IMR-90 (cell line): ENCODE measurements at regions not wholly inside any gene's neighbourhood (a gene's known extent, or its start where the extent isn't known, plus 50 kb on each side); places are given as distances from the start of the nearest gene placed in this dataset.

Experiments used
- ATAC-seq: fragments of 200-7000 bp; cut with Tn5 transposase; 2 replicates; pipeline ENCODE4 v1.9.1; 2020; ENCODE audit warnings: low read depth, mild to moderate bottlenecking, moderate library complexity
- BruUV-seq: library from RNA; stranded (reverse); fragments of 400-500 nt; replicated peaks from 2 replicates; lab custom pipeline; 2021; lab: Mats Ljungman, UMichigan
- CTCF ChIA-PET: fragments of 300-600 bp; formaldehyde crosslinking; extraction: SDS; loops from one replicate; lab custom pipeline; 2021; ENCODE audit warnings: antibody characterized with exemption; lab: Yijun Ruan, JAX
- POLR2A ChIA-PET: fragments of 300-600 bp; sonication (Branson Sonifier 250); formaldehyde crosslinking; loops from one replicate; lab custom pipeline; 2022; ENCODE audit warnings: antibody characterized with exemption; ENCODE audit not compliant: unreplicated experiment; lab: Charles Lee
- DNase-seq: peaks from one replicate; pipeline ENCODE4 v3.0.0; 2013
- H2AFZ ChIP-seq: replicated peaks from 2 replicates; pipeline ENCODE3; 2013; ENCODE audit warnings: low read length, mild to moderate bottlenecking; ENCODE audit not compliant: poor library complexity
- H2AK5ac ChIP-seq: 2 replicates; pipeline ENCODE4 v1.6.1; 2013; ENCODE audit warnings: low read depth, low read length, inconsistent platforms
- H2AK9ac ChIP-seq: replicated peaks from 2 replicates; pipeline ENCODE3; 2013; ENCODE audit warnings: mild to moderate bottlenecking, low read depth, low read length, moderate library complexity; ENCODE audit not compliant: poor library complexity
- H2BK120ac ChIP-seq: 2 replicates; pipeline ENCODE4 v1.6.1; 2013; ENCODE audit warnings: low read depth, low read length, inconsistent platforms
- H2BK15ac ChIP-seq: 3 replicates; pipeline ENCODE4 v1.6.1; 2013; ENCODE audit warnings: low read depth, low read length, inconsistent platforms
- H2BK20ac ChIP-seq: 2 replicates; pipeline ENCODE4 v1.6.1; 2013; ENCODE audit warnings: low read depth, mild to moderate bottlenecking, inconsistent platforms, low read length, moderate library complexity
- H2BK5ac ChIP-seq: 2 replicates; pipeline ENCODE4 v1.6.1; 2013; ENCODE audit warnings: mild to moderate bottlenecking, low read depth, low read length, inconsistent platforms; ENCODE audit not compliant: poor library complexity, severe bottlenecking
- H3K14ac ChIP-seq: replicated peaks from 2 replicates; pipeline ENCODE4 v1.6.1; 2013; ENCODE audit warnings: low read depth, low read length, inconsistent platforms
- H3K18ac ChIP-seq: 2 replicates; pipeline ENCODE4 v1.6.1; 2013; ENCODE audit warnings: low read depth, low read length, control low read depth
- H3K23ac ChIP-seq: 2 replicates; pipeline ENCODE4 v1.6.1; 2013; ENCODE audit warnings: low read depth, low read length, inconsistent platforms
- H3K27ac ChIP-seq: 2 replicates; pipeline ENCODE4 v1.5.1; 2013; ENCODE audit warnings: mild to moderate bottlenecking, control low read depth, low read length; ENCODE audit not compliant: insufficient read depth
- H3K27me3 ChIP-seq: 2 replicates; pipeline ENCODE4 v1.6.1; 2013; ENCODE audit warnings: low read length; ENCODE audit not compliant: control insufficient read depth, insufficient read depth
- H3K36me3 ChIP-seq: 2 replicates; pipeline ENCODE4 v1.6.1; 2013; ENCODE audit warnings: low read length, mixed read lengths; ENCODE audit not compliant: control insufficient read depth, insufficient read depth
- H3K4ac ChIP-seq: 2 replicates; pipeline ENCODE4 v1.6.1; 2013; ENCODE audit warnings: low read depth, low read length, inconsistent platforms
- H3K4me1 ChIP-seq: 2 replicates; pipeline ENCODE4 v1.6.1; 2013; ENCODE audit warnings: low read length, mixed read lengths; ENCODE audit not compliant: control insufficient read depth, insufficient read depth
- H3K4me2 ChIP-seq: 2 replicates; pipeline ENCODE4 v1.6.1; 2013; ENCODE audit warnings: low read depth, mild to moderate bottlenecking, control low read depth, low read length, moderate library complexity
- H3K4me3 ChIP-seq: 2 replicates; pipeline ENCODE4 v1.5.1; 2013; ENCODE audit warnings: low read depth, mild to moderate bottlenecking, control low read depth, low read length, moderate library complexity; ENCODE audit not compliant: insufficient read depth
- H3K56ac ChIP-seq: 2 replicates; pipeline ENCODE4 v1.6.1; 2013; ENCODE audit warnings: low read length, inconsistent platforms; ENCODE audit not compliant: insufficient read depth; ENCODE audit errors: extremely low read depth
- H3K79me1 ChIP-seq, 2 experiments: 2 replicates each; pipeline ENCODE4 v1.6.1; 2013; ENCODE audit warnings: low read length in 2 of 2, inconsistent platforms in 1 of 2, low read depth in 1 of 2
- H3K9ac ChIP-seq: 2 replicates; pipeline ENCODE4 v1.6.1; 2013; ENCODE audit warnings: low read depth, low read length, control low read depth
- H3K9me1 ChIP-seq: 2 replicates; pipeline ENCODE4 v1.6.1; 2013; ENCODE audit warnings: low read length, inconsistent platforms; ENCODE audit not compliant: insufficient read depth
- H3K9me3 ChIP-seq: 2 replicates; pipeline ENCODE4 v1.6.1; 2013; ENCODE audit warnings: low read length; ENCODE audit not compliant: control insufficient read depth, insufficient read depth
- H4K20me1 ChIP-seq: 2 replicates; pipeline ENCODE4 v1.6.1; 2013; ENCODE audit warnings: low read length, inconsistent platforms; ENCODE audit not compliant: insufficient read depth
- H4K5ac ChIP-seq: 2 replicates; pipeline ENCODE4 v1.6.1; 2013; ENCODE audit warnings: mild to moderate bottlenecking, low read depth, low read length, control low read depth
- H4K8ac ChIP-seq, 2 experiments: 2 replicates each; pipeline ENCODE4 v1.6.1; 2013; ENCODE audit warnings: low read depth in 2 of 2, low read length in 2 of 2, control low read depth in 1 of 2, inconsistent platforms in 1 of 2
- H4K91ac ChIP-seq: 2 replicates; pipeline ENCODE4 v1.6.1; 2013; ENCODE audit warnings: low read depth, low read length, inconsistent platforms; ENCODE audit not compliant: insufficient read depth
- BHLHE40 ChIP-seq: fragments of 150-350 bp; IDR thresholded peaks from 2 replicates; pipeline ENCODE4 v1.6.1; 2016; ENCODE audit warnings: mild to moderate bottlenecking, low read depth, low read length
- POLR2A ChIP-seq: IDR thresholded peaks from 2 replicates; pipeline ENCODE4 v1.6.1; 2012; ENCODE audit warnings: mild to moderate bottlenecking, low read depth, low read length
- RFX5 ChIP-seq: IDR thresholded peaks from 2 replicates; pipeline ENCODE4 v1.8.0; 2012; ENCODE audit warnings: low read depth, mild to moderate bottlenecking, low read length, moderate library complexity
- WGBS, 2 experiments: methylation state at CpG; one replicate each; pipeline versions ENCODE4 v1.1.5 to v1.1.7; 2013; ENCODE audit warnings: missing lambda C conversion rate in 2 of 2; ENCODE audit not compliant: insufficient read length in 1 of 2; ENCODE audit errors: extremely low coverage in 2 of 2; 5-methylcytosine and 5-hydroxymethylcytosine counted together
- dilution Hi-C: fragments of 300-500 bp; cut with HindIII; formaldehyde crosslinking; loops from one replicate; pipeline ENCODE4 v1.14.3; 2018; ENCODE audit warnings: low sequenced_read_pairs; ENCODE audit not compliant: unreplicated experiment
- in situ Hi-C: fragments of 300-500 bp; cut with MboI; formaldehyde crosslinking; loops from 3 replicates; pipeline ENCODE4 v1.14.3; 2019; ENCODE audit warnings: low sequenced_read_pairs, inconsistent platforms, mixed read lengths
- intact Hi-C: fragments of 100-400 bp; cut with micrococcal nuclease; formaldehyde crosslinking; loops from 2 replicates; pipeline ENCODE4 v1.10.0; 2022
- TF ChIP-seq, protein P1 (sequence below): fragments of 150-350 bp; IDR thresholded peaks from 2 replicates; pipeline ENCODE4 v1.6.1; 2016; ENCODE audit warnings: low read depth, mild to moderate bottlenecking, low read length, moderate library complexity, borderline replicate concordance

GRCh38 chr14:61119006-61119405, 138.0 kb downstream of the SLC38A6 start:
- no peak overlapping the region for H3K23ac ChIP-seq
- in situ Hi-C loops, result no loop called here
- H2BK5ac ChIP-seq, result no peak overlapping the region
- peaks cover 3% of the 10 kb centered on the region; the same call in 1 of the 2 replicates for H3K4me1 ChIP-seq
- no peak overlapping the region for H2BK20ac ChIP-seq
- H3K27ac ChIP-seq, result no peak overlapping the region
- CTCF ChIA-PET, result no interaction called here
- DNase-seq (no peak), ATAC-seq (no peak)
- no peak overlapping the region for H2BK120ac ChIP-seq
- H4K91ac ChIP-seq, result no peak overlapping the region
- no peak overlapping the region for H3K18ac ChIP-seq
- H3K4ac ChIP-seq, result no peak overlapping the region
- no peaks in the 10 kb centered on the region for H3K27me3 ChIP-seq
- no TSS peak for BruUV-seq
- POLR2A ChIA-PET, result no interaction called here
- intact Hi-C loops, result no loop called here
- no peaks in the 10 kb centered on the region for H3K9me1 ChIP-seq
- H2BK15ac ChIP-seq, result no peak overlapping the region
- peaks cover 11% of the 10 kb centered on the region for H3K9me3 ChIP-seq
- no peaks in the 10 kb centered on the region for H4K20me1 ChIP-seq
- no peak overlapping the region for H2AK9ac ChIP-seq
- no peak overlapping the region for H3K4me3 ChIP-seq
- H3K9ac ChIP-seq, result no peak overlapping the region
- no peak overlapping the region for H3K14ac ChIP-seq
- no peak overlapping the region for H2AFZ ChIP-seq
- no peak overlapping the region for H2AK5ac ChIP-seq
- no peak overlapping the region for H3K56ac ChIP-seq
- H4K5ac ChIP-seq, result no peak overlapping the region
- dilution Hi-C loops, result no loop called here
- no peaks in the 10 kb centered on the region for H3K79me1 ChIP-seq
- WGBS, 2 experiments, result no CpG with 5 or more reads among the region's 1 CpG
- H3K36me3 ChIP-seq, result no peaks in the 10 kb centered on the region
- TF ChIP-seq BHLHE40 (no peak), POLR2A (no peak), RFX5 (no peak)
- TF ChIP-seq, protein P1, sequence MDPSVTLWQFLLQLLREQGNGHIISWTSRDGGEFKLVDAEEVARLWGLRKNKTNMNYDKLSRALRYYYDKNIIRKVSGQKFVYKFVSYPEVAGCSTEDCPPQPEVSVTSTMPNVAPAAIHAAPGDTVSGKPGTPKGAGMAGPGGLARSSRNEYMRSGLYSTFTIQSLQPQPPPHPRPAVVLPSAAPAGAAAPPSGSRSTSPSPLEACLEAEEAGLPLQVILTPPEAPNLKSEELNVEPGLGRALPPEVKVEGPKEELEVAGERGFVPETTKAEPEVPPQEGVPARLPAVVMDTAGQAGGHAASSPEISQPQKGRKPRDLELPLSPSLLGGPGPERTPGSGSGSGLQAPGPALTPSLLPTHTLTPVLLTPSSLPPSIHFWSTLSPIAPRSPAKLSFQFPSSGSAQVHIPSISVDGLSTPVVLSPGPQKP, result no peak
- H3K4me2 ChIP-seq, result no peak overlapping the region
- H4K8ac ChIP-seq, result no peak overlapping the region
